ENCODE measurements at regions not wholly inside any gene's neighbourhood (a gene's known extent, or its start where the extent isn't known, plus 50 kb on each side); places are given as distances from the start of the nearest gene placed in this dataset.

DNA sequence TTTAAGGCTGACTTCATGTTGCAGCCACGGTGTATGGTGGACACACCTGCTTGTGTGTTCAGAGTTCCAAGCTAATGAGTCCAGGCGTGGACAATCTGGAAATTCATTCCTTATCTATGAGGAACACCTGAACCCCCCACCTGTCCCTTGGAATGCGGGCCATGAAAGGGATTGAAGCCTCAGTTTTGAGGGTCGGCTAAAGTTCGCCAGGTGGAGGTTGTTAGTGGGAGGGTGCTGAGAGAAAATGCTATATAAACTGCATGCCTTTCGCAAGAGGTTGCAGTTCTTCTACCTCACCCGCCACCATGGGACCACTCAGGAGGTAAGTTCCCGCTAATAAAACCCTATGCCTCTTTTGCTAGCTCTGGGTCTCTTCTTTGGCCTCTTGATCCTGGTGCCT lies 348.0 kb downstream of the BCL11B start:
- TF ChIP-seq CTCF (IDR thresholded peaks at IDR 0.05; ENCODE audit: insufficient read depth, low read depth, low read length) (no peak), EZH2 (IDR thresholded peaks at IDR 0.05; ENCODE audit: insufficient read depth, low read length) (no peak)

All from astrocyte (in vitro differentiated cells and primary cell).